Prostate gland (tissue), 2 donors: ENCODE measurements at regions not wholly inside any gene's neighbourhood (a gene's known extent, or its start where the extent isn't known, plus 50 kb on each side); places are given as distances from the start of the nearest gene placed in this dataset.

ENCODE experiments used
- DNase-seq: peaks from one replicate; pipeline ENCODE4 v3.0.0-alpha.2; 2019; ENCODE audit warnings: low spot score
- H3K27ac ChIP-seq, 2 donors: fragments of 200-600 bp; sonication (generic); 2 replicates each; pipeline ENCODE4 v1.5.1; 2017 to 2019
- H3K27me3 ChIP-seq: fragments of 200-600 bp; sonication (generic); replicated peaks from 2 replicates; pipeline ENCODE4 v1.5.1; 2019; ENCODE audit not compliant: insufficient read depth
- H3K36me3 ChIP-seq, 2 donors: fragments of 200-600 bp; sonication (generic); 1 replicate in 1 of 2; 2 replicates in 1 of 2; pipeline versions ENCODE4 v1.5.1 to v1.8.1; 2017 to 2019
- H3K4me1 ChIP-seq: fragments of 200-600 bp; sonication (generic); replicated peaks from 2 replicates; pipeline ENCODE4 v1.5.1; 2019
- H3K4me3 ChIP-seq, 2 donors: fragments of 200-600 bp; sonication (generic); 2 replicates each; pipeline ENCODE4 v1.5.1; 2017 to 2019
- H3K9me3 ChIP-seq: fragments of 200-600 bp; sonication (generic); 2 replicates; pipeline ENCODE4 v1.5.1; 2017
- POLR2A ChIP-seq: fragments of 450-650 bp; IDR thresholded peaks from one replicate; pipeline ENCODE4 v1.6.1; 2016; ENCODE audit warnings: antibody characterized with exemption, mild to moderate bottlenecking
- POLR2AphosphoS5 ChIP-seq: sonication (generic); formaldehyde crosslinking; IDR thresholded peaks from one replicate; pipeline ENCODE4 v1.6.1; 2017; ENCODE audit warnings: antibody characterized with exemption
- WGBS: methylation state at CpG from one replicate; pipeline ENCODE4 v1.1.5; 2018; 5-methylcytosine and 5-hydroxymethylcytosine counted together
- intact Hi-C: fragments of 100-400 bp; cut with DNase I; formaldehyde crosslinking; loops from one replicate; pipeline ENCODE4 v1.14.2; 2022
- TF ChIP-seq, protein P1 (sequence below), 4 experiments: fragments of 200-600 bp in 2 of 4; fragments of 450-650 bp in 2 of 4; sonication (generic) in 2 of 4; IDR thresholded peaks; 1 replicate in 3 of 4; 2 replicates in 1 of 4; pipeline ENCODE4 v1.5.1; 2016 to 2019; ENCODE audit warnings: antibody characterized with exemption in 4 of 4, mild to moderate bottlenecking in 2 of 4, moderate library complexity in 2 of 4

DNA sequence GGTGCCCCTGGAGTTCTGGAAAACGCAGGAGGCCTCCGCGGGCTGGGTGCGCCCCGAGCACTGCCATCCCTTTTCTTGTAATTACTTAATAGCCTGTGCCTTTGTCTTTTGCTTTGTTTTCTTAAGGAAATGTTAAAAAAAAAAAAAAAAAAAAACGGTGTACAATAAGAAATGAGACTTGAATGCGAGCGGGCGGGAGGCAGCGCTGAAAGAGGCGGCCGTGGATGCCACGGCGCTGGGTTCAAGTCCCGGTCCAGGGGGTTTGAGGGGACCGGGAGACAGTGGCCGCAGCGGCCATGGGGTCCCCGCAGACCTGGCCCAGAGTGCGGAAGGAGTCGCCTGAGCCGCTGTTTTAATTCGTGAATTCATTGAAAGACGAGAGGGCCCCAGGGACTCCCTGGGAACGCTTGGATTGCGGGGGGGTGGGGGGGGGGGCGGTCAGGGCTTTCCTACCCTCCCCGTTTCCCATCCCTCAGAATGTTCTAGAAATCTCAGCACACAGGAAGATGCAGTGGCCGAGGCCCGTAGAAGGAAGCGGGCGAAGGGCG, 349.2 kb upstream of the ARGLU1 start:
- Histone ChIP-seq H3K27ac (peak overlapping the region; percentile 60 to 74), H3K36me3 (no peaks in the 10 kb centered on the region), H3K27me3 (no peaks in the 10 kb centered on the region), H3K9me3 (no peaks in the 10 kb centered on the region), H3K4me1 (no peaks in the 10 kb centered on the region), H3K4me3 (peak overlapping the region; percentile 42)
- WGBS, result 38% methylated on average over 27 of the region's 33 CpGs
- intact Hi-C loops, result loop anchor here (10.0 kb wide), 2 partner anchors 208 to 382 kb away; partner anchors contain the start of gene EFNB2
- DNase-seq, result no peak
- no peak for TF ChIP-seq POLR2A
- TF ChIP-seq, protein P1, sequence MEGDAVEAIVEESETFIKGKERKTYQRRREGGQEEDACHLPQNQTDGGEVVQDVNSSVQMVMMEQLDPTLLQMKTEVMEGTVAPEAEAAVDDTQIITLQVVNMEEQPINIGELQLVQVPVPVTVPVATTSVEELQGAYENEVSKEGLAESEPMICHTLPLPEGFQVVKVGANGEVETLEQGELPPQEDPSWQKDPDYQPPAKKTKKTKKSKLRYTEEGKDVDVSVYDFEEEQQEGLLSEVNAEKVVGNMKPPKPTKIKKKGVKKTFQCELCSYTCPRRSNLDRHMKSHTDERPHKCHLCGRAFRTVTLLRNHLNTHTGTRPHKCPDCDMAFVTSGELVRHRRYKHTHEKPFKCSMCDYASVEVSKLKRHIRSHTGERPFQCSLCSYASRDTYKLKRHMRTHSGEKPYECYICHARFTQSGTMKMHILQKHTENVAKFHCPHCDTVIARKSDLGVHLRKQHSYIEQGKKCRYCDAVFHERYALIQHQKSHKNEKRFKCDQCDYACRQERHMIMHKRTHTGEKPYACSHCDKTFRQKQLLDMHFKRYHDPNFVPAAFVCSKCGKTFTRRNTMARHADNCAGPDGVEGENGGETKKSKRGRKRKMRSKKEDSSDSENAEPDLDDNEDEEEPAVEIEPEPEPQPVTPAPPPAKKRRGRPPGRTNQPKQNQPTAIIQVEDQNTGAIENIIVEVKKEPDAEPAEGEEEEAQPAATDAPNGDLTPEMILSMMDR (IDR thresholded peaks at IDR 0.05), result no peak
- no peak for TF ChIP-seq POLR2AphosphoS5

DNA sequence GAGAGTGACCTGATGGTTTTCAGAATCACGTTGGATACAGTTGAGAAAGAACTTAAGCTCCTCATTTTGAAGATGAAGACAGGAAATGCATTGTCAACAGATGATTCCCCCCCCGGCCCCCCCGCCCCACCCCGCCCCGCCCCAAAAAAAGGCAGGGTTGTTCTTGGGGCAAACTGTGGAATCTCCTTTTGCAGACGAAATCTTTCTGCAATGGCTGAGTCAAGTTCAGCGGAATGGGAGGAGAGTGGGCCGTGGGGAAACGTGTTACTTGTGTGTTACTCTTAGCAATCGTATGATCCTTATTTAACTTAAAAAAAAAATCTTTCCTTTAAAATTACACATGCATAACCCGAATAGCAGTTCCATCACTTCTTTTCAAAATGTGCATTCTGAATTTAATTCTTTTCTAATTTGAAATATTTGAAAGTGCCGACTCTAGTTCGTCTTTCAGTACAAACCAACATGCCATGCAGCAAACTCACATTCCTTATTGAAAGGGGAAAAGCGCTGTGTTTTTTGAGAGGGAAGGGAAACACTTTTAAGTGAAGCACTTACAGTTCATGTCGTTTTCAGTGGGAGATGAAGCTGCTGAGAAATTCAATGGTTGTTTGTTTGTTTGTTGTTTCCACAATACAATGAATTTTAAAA, 348.5 kb upstream of the ARGLU1 start:
- Histone ChIP-seq H3K9me3 (no peaks in the 10 kb centered on the region), H3K4me3 (no peak overlapping the region), H3K27me3 (no peaks in the 10 kb centered on the region), H3K27ac (no peak overlapping the region), H3K4me1 (no peaks in the 10 kb centered on the region), H3K36me3 (no peaks in the 10 kb centered on the region)
- 90% methylated on average over 14 of the region's 15 CpGs for WGBS
- intact Hi-C loops, result loop anchor here (10.0 kb wide), 2 partner anchors 208 to 382 kb away; partner anchors contain the start of gene EFNB2
- no peak for DNase-seq
- TF ChIP-seq POLR2AphosphoS5 (no peak), POLR2A (no peak)
- TF ChIP-seq, protein P1 (IDR thresholded peaks at IDR 0.05), result no peak

DNA sequence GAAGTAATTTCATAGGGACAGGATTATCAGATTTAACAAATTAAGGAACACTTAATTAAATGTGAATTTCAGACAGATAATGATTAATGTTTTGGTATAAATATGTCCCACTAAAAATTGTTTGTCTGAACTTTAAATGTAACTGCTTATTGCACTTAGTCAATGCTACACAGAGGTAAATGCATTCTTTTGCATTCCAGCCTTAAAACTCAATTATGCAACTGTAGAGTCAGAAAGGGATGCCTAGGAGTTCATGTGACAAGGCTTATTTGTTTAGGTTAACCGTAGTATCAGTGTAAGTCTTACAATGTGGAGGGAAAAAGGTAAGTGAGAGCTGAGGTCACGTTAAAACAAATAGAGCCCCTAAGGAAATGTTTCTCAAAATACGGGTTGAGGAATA, 347.2 kb upstream of the ARGLU1 start:
- H3K4me3 ChIP-seq, result no peak overlapping the region
- TF ChIP-seq POLR2A (no peak), POLR2AphosphoS5 (no peak)
- TF ChIP-seq, protein P1 (IDR thresholded peaks at IDR 0.05), result no peak
- H3K27ac ChIP-seq, result no peak overlapping the region
- H3K27me3 ChIP-seq, result no peaks in the 10 kb centered on the region
- H3K4me1 ChIP-seq, result no peaks in the 10 kb centered on the region
- H3K9me3 ChIP-seq, result no peaks in the 10 kb centered on the region
- 87% methylated on average over 3 of the region's 3 CpGs for WGBS
- DNase-seq, result no peak
- intact Hi-C loops, result loop anchor here (10.0 kb wide), 2 partner anchors 210 to 380 kb away; partner anchors contain the start of gene EFNB2
- no peaks in the 10 kb centered on the region for H3K36me3 ChIP-seq

DNA sequence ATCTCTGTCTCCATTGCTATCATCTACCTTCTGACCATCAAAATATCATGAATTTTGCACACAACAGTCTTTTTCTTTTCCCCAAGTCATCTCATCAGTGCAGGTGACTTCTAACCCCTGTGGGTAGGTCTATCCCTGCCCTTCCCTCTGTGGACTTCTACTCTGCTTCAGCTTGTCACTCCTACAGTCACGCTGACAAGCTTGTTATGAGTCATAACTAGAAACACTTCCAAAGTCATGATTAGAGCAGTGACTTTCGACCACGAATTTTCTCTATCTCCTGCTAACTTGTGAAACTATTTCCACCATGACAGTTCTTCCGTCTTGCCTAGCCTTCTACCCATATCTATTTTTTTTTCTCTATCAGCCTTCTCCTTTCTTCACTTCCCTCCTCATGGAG, 343.7 kb upstream of the ARGLU1 start:
- intact Hi-C loops, result loop anchor here (10.0 kb wide), 2 partner anchors 213 to 377 kb away; partner anchors contain the start of gene EFNB2
- DNase-seq, result no peak
- TF ChIP-seq, protein P1 (IDR thresholded peaks at IDR 0.05), result no peak
- TF ChIP-seq POLR2AphosphoS5 (no peak), POLR2A (no peak)
- Histone ChIP-seq H3K4me3 (no peak overlapping the region), H3K9me3 (no peaks in the 10 kb centered on the region), H3K36me3 (no peaks in the 10 kb centered on the region), H3K27ac (no peak overlapping the region), H3K4me1 (no peaks in the 10 kb centered on the region), H3K27me3 (no peaks in the 10 kb centered on the region)
- WGBS, result 93% methylated on average over 4 of the region's 4 CpGs

DNA sequence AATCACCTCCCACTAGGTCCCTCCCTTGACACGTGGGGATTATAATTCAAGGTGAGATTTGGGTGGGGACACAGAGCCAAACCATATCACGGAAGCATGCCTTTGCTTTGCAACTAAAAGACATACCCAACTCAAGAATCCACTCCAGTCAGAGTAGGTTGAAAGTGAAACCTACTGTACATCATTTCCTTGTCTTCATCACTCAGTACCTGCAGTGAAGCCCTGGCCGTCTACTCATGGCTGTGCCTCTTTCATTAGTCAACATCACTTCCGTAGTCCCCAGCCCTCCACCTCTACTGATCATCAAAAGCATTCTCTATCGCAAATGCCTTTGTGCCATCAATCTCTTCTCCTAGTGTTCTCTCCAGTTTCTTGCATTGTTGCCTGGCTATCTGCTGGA, 343.1 kb upstream of the ARGLU1 start:
- no peak overlapping the region for H3K27ac ChIP-seq
- no peaks in the 10 kb centered on the region for H3K4me1 ChIP-seq
- H3K27me3 ChIP-seq, result no peaks in the 10 kb centered on the region
- no peak overlapping the region for H3K4me3 ChIP-seq
- 89% methylated on average over 5 of the region's 5 CpGs for WGBS
- intact Hi-C loops, result loop anchor here (10.0 kb wide), 2 partner anchors 214 to 376 kb away; partner anchors contain the start of gene EFNB2
- H3K36me3 ChIP-seq, result no peaks in the 10 kb centered on the region
- DNase-seq, result no peak
- H3K9me3 ChIP-seq, result no peaks in the 10 kb centered on the region
- TF ChIP-seq POLR2AphosphoS5 (no peak), POLR2A (no peak)
- TF ChIP-seq, protein P1 (IDR thresholded peaks at IDR 0.05), result no peak
